CD14-positive monocyte (primary cell): ENCODE measurements at regions not wholly inside any gene's neighbourhood (a gene's known extent, or its start where the extent isn't known, plus 50 kb on each side); places are given as distances from the start of the nearest gene placed in this dataset.

Experiments used
- DNase-seq, 3 donors: peaks; one replicate each; pipeline ENCODE4 v3.0.0-alpha.2; 2011 to 2022
- H2AFZ ChIP-seq: 2 replicates; pipeline ENCODE4 v1.6.0; 2012; ENCODE audit warnings: mild to moderate bottlenecking, low read depth, low read length, inconsistent platforms; ENCODE audit not compliant: insufficient read depth, poor library complexity, severe bottlenecking
- H3K27ac ChIP-seq, 2 donors: 1 replicate in 1 of 2; 2 replicates in 1 of 2; pipeline ENCODE4 v1.5.1; 2012 to 2013; ENCODE audit warnings: low read length in 2 of 2, control low read depth in 1 of 2, inconsistent platforms in 1 of 2, low read depth in 1 of 2, mild to moderate bottlenecking in 1 of 2
- H3K27me3 ChIP-seq, 2 donors: one replicate each; pipeline versions ENCODE4 v1.6.0 to v1.6.1; 2011 to 2013; ENCODE audit warnings: low read length in 2 of 2; ENCODE audit not compliant: control insufficient read depth in 2 of 2, insufficient read depth in 2 of 2
- H3K36me3 ChIP-seq, 2 donors: replicated peaks in 1 of 2; 1 replicate in 1 of 2; 2 replicates in 1 of 2; pipeline versions ENCODE4 v1.5.1 to v1.6.1; 2012 to 2013; ENCODE audit warnings: low read length in 2 of 2, control low read depth in 1 of 2, inconsistent platforms in 1 of 2, mild to moderate bottlenecking in 1 of 2; ENCODE audit not compliant: insufficient read depth in 2 of 2, control insufficient read depth in 1 of 2
- H3K4me1 ChIP-seq, 2 donors: 1 replicate in 1 of 2; 2 replicates in 1 of 2; pipeline versions ENCODE4 v1.5.1 to v1.6.1; 2012 to 2013; ENCODE audit warnings: low read length in 2 of 2, control low read depth in 1 of 2, inconsistent platforms in 1 of 2, mild to moderate bottlenecking in 1 of 2, moderate library complexity in 1 of 2; ENCODE audit not compliant: insufficient read depth in 2 of 2, control insufficient read depth in 1 of 2
- H3K4me2 ChIP-seq: replicated peaks from 2 replicates; pipeline ENCODE3; 2012; ENCODE audit warnings: low read length, moderate library complexity, mild to moderate bottlenecking; ENCODE audit not compliant: poor library complexity, severe bottlenecking; ENCODE audit errors: extremely low read depth
- H3K4me3 ChIP-seq, 3 experiments: fragments of 200-600 bp in 1 of 3; sonication (generic) in 1 of 3; replicated peaks in 1 of 3; 1 replicate in 2 of 3; 2 replicates in 1 of 3; pipeline ENCODE4 v1.5.1; 2011 to 2013; ENCODE audit warnings: low read length in 3 of 3, mild to moderate bottlenecking in 3 of 3, control low read depth in 2 of 3, low read depth in 2 of 3, inconsistent platforms in 1 of 3, moderate library complexity in 1 of 3
- H3K79me2 ChIP-seq: 2 replicates; pipeline ENCODE4 v1.6.0; 2012; ENCODE audit warnings: mild to moderate bottlenecking, control low read depth, inconsistent platforms, low read length, moderate library complexity; ENCODE audit not compliant: insufficient read depth
- H3K9ac ChIP-seq: 2 replicates; pipeline ENCODE4 v1.6.0; 2017; ENCODE audit warnings: low read length, mild to moderate bottlenecking; ENCODE audit not compliant: insufficient read depth, poor library complexity, severe bottlenecking
- H3K9me3 ChIP-seq, 2 donors: replicated peaks in 1 of 2; 1 replicate in 1 of 2; 2 replicates in 1 of 2; pipeline versions ENCODE4 v1.5.1 to v1.6.1; 2012 to 2013; ENCODE audit warnings: low read length in 2 of 2, control low read depth in 1 of 2; ENCODE audit not compliant: control insufficient read depth in 1 of 2, insufficient read depth in 1 of 2
- H4K20me1 ChIP-seq: 2 replicates; pipeline ENCODE4 v1.6.0; 2012; ENCODE audit warnings: mild to moderate bottlenecking, low read length, control low read depth, moderate library complexity; ENCODE audit not compliant: insufficient read depth
- H3K27ac Mint-ChIP-seq, 7 donors: one replicate each; pipeline ENCODE4 v1.8.0; 2020; ENCODE audit warnings: mild to moderate bottlenecking in 7 of 7, mixed read lengths in 7 of 7, moderate library complexity in 6 of 7, inconsistent platforms in 2 of 7
- H3K27me3 Mint-ChIP-seq, 3 donors: one replicate each; pipeline ENCODE4 v1.8.0; 2021 to 2022; ENCODE audit warnings: low read depth in 3 of 3, mild to moderate bottlenecking in 3 of 3, mixed read lengths in 3 of 3, moderate library complexity in 3 of 3, inconsistent platforms in 1 of 3
- H3K36me3 Mint-ChIP-seq, 2 donors: one replicate each; pipeline ENCODE4 v1.8.0; 2020; ENCODE audit warnings: mixed read lengths in 2 of 2, inconsistent platforms in 1 of 2, mild to moderate bottlenecking in 1 of 2
- H3K4me1 Mint-ChIP-seq: one replicate; pipeline ENCODE4 v1.8.0; 2020; ENCODE audit warnings: mild to moderate bottlenecking, mixed read lengths
- H3K4me3 Mint-ChIP-seq, 2 donors: one replicate each; pipeline ENCODE4 v1.8.0; 2020; ENCODE audit warnings: mild to moderate bottlenecking in 2 of 2, mixed read lengths in 2 of 2, moderate library complexity in 1 of 2
- H3K9me3 Mint-ChIP-seq, 7 donors: one replicate each; pipeline ENCODE4 v1.8.0; 2020 to 2022; ENCODE audit warnings: mixed read lengths in 7 of 7, mild to moderate bottlenecking in 6 of 7, moderate library complexity in 6 of 7, inconsistent platforms in 2 of 7
- CTCF ChIP-seq: fragments of 200-600 bp; IDR thresholded peaks from one replicate; pipeline ENCODE4 v1.8.0; 2022; ENCODE audit warnings: antibody characterized with exemption, mild to moderate bottlenecking
- WGBS: methylation state at CpG from one replicate; pipeline ENCODE4 v1.1.5; 2013; ENCODE audit warnings: missing lambda C conversion rate; ENCODE audit not compliant: insufficient coverage; 5-methylcytosine and 5-hydroxymethylcytosine counted together
- intact Hi-C, 2 donors: fragments of 100-400 bp; cut with micrococcal nuclease; formaldehyde crosslinking; loops; one replicate each; pipeline versions ENCODE4 v1.15.0 to v1.15.1; 2023

DNA sequence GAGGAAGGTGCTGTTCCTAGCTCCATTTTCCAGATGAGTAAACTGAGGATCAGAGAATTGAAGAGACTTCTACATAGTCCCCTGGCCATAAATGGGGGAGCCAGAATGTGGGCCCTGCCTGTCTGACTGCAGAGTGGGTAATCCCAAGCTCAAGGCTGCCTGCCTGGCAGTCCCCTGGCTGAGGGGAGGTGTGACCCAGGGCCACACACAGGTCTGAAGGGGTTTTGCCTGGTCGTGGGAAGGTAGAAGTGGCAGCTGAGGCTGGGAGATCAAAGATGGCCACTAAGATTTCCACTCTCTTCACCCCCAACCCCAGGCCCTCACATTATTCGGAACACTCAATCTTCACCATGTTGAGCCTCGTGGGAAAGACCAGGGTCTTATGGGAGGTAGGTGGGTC lies 176.3 kb downstream of the MACROH2A1 start:
- H3K9ac ChIP-seq, result no peak overlapping the region
- peaks cover 55% of the 10 kb centered on the region for H3K4me1 Mint-ChIP-seq
- H3K4me2 ChIP-seq, result no peak overlapping the region
- intact Hi-C loops, result no loop called here
- no peak overlapping the region for H3K4me3 ChIP-seq
- H3K9me3 ChIP-seq, result no peaks in the 10 kb centered on the region
- H3K27me3 ChIP-seq, result no peaks in the 10 kb centered on the region
- no peaks in the 10 kb centered on the region for H4K20me1 ChIP-seq
- peaks cover 45 to 50% of the 10 kb centered on the region in 2 donors for H3K4me1 ChIP-seq
- peaks cover 1 to 11% (median 2%) of the 10 kb centered on the region in 3 donors for H3K27me3 Mint-ChIP-seq
- peaks cover 0 to 2% of the 10 kb centered on the region in 2 donors for H3K36me3 Mint-ChIP-seq
- no peak for TF ChIP-seq CTCF
- H3K9me3 Mint-ChIP-seq, result no peaks in the 10 kb centered on the region
- DNase-seq, result no peak
- H3K27ac Mint-ChIP-seq, result peak overlapping the region in 1 of 7 donors; percentile 5
- H2AFZ ChIP-seq, result no peak overlapping the region
- H3K4me3 Mint-ChIP-seq, result no peak overlapping the region
- no peaks in the 10 kb centered on the region for H3K36me3 ChIP-seq
- no peaks in the 10 kb centered on the region for H3K79me2 ChIP-seq
- H3K27ac ChIP-seq, result no peak overlapping the region
- WGBS, result no CpG with 5 or more reads among the region's 3 CpGs

DNA sequence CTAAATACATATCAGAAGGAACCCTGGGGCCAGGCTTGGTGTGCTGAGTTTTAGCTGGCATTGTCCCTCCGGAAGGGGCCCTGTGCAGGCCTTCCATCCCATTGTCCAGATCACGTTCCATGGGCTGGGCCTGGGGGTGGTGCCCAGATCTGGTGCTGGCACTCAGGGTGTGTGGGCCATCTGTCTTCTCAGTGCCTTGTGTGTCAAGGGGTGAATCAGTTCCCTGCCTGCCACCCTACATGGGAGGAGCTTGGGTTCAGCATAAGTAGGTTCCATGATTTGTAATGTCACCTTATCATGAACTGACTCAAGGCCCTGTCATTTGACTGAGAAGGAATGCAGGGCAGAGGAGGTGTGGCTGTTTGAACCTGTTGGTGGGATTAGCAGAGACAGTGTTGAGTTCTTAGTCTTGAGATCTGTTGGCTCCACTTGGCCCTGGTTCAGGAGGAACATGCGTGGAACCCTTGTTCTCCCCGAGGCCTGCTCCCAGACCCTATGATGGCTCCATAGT lies 176.8 kb downstream of the MACROH2A1 start:
- Mint-ChIP-seq H3K4me1 (peaks cover 53% of the 10 kb centered on the region), H3K36me3 (peaks cover 0 to 2% of the 10 kb centered on the region in 2 donors), H3K4me3 (no peak overlapping the region), H3K27me3 (peaks cover 1 to 11% (median 2%) of the 10 kb centered on the region in 3 donors), H3K27ac (no peak overlapping the region), H3K9me3 (no peaks in the 10 kb centered on the region)
- WGBS, result 93% methylated on average over 4 of the region's 4 CpGs
- no peak overlapping the region for H3K27ac ChIP-seq
- no peak for TF ChIP-seq CTCF
- H3K36me3 ChIP-seq, result no peaks in the 10 kb centered on the region
- no peaks in the 10 kb centered on the region for H3K27me3 ChIP-seq
- H3K9ac ChIP-seq, result no peak overlapping the region
- intact Hi-C loops, result no loop called here
- no peak overlapping the region for H3K4me2 ChIP-seq
- H3K9me3 ChIP-seq, result no peaks in the 10 kb centered on the region
- no peak overlapping the region for H2AFZ ChIP-seq
- no peak overlapping the region for H3K4me3 ChIP-seq
- no peak for DNase-seq
- H4K20me1 ChIP-seq, result no peaks in the 10 kb centered on the region
- H3K79me2 ChIP-seq, result no peaks in the 10 kb centered on the region
- peaks cover 43 to 46% of the 10 kb centered on the region in 2 donors for H3K4me1 ChIP-seq
